Gastroesophageal sphincter (tissue), 4 donors: ENCODE measurements at regions not wholly inside any gene's neighbourhood (a gene's known extent, or its start where the extent isn't known, plus 50 kb on each side); places are given as distances from the start of the nearest gene placed in this dataset.

Experiments
- ATAC-seq: fragments of 150-250 bp; one replicate; pipeline ENCODE4 v1.9.1; 2016; ENCODE audit warnings: mild to moderate bottlenecking, moderate library complexity
- H3K27ac ChIP-seq, 4 donors: fragments of 200-600 bp; sonication (generic) in 3 of 4; 1 replicate in 3 of 4; 2 replicates in 1 of 4; pipeline ENCODE4 v1.5.1; 2016 to 2019
- H3K27me3 ChIP-seq: fragments of 200-600 bp; sonication (generic); one replicate; pipeline ENCODE4 v1.5.1; 2019
- H3K36me3 ChIP-seq, 2 donors: fragments of 200-600 bp; sonication (generic); one replicate each; pipeline ENCODE4 v1.5.1; 2019; ENCODE audit warnings: control low read depth in 1 of 2
- H3K4me1 ChIP-seq, 3 donors: fragments of 200-600 bp; sonication (generic); 1 replicate in 2 of 3; 2 replicates in 1 of 3; pipeline ENCODE4 v1.5.1; 2016 to 2019; ENCODE audit warnings: control low read depth in 2 of 3
- H3K4me3 ChIP-seq, 2 donors: fragments of 200-600 bp; sonication (generic); one replicate each; pipeline ENCODE4 v1.5.1; 2019; ENCODE audit warnings: mild to moderate bottlenecking in 1 of 2, moderate library complexity in 1 of 2
- H3K9me3 ChIP-seq, 3 donors: fragments of 200-600 bp; sonication (generic); one replicate each; pipeline ENCODE4 v1.5.1; 2017 to 2019; ENCODE audit warnings: control low read depth in 2 of 3
- EP300 ChIP-seq: sonication (generic); formaldehyde crosslinking; IDR thresholded peaks from one replicate; pipeline ENCODE4 v1.6.1; 2017; ENCODE audit warnings: antibody characterized with exemption, mild to moderate bottlenecking
- POLR2A ChIP-seq, 2 donors: fragments of 450-650 bp; IDR thresholded peaks; one replicate each; pipeline ENCODE4 v1.6.1; 2017; ENCODE audit warnings: antibody characterized with exemption in 2 of 2, mild to moderate bottlenecking in 2 of 2, moderate library complexity in 1 of 2
- POLR2AphosphoS5 ChIP-seq: sonication (generic); formaldehyde crosslinking; IDR thresholded peaks from one replicate; pipeline ENCODE4 v1.6.1; 2017; ENCODE audit warnings: antibody characterized with exemption
- WGBS, 2 donors: methylation state at CpG; one replicate each; pipeline ENCODE4 v1.1.5; 2018; ENCODE audit warnings: low coverage in 1 of 2; 5-methylcytosine and 5-hydroxymethylcytosine counted together
- TF ChIP-seq, protein P1 (sequence below), 4 experiments: fragments of 200-600 bp in 2 of 4; fragments of 450-650 bp in 2 of 4; sonication (generic) in 1 of 4; IDR thresholded peaks; one replicate each; pipeline ENCODE4 v1.5.1; 2017 to 2019; ENCODE audit warnings: antibody characterized with exemption in 4 of 4, mild to moderate bottlenecking in 2 of 4, moderate library complexity in 2 of 4

DNA sequence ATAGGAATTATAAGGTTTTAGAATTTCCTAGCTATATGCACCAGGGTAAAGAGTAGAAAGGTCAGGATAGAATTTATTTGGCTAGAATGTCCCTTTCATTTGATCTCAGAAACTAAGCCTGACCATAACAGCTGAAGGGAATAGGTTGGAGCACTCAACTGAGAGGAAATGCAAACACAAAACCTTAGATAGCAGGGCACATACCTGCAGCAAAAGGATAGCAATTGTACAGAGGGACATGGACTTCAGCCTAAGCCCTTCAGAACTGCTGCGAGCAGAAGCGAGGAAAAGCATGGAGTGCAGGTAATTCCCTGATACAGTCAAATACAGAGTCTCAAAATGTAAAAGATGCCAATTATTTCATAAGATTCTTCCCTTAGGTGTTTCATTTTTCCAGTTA is 211.0 kb upstream of the DDI1 start:
- WGBS, 2 donors, result 100% methylated on average over 2 of the region's 2 CpGs; no CpG with 5 or more reads in 1 of the 2 donors
- H3K4me1 ChIP-seq, result no peaks in the 10 kb centered on the region
- H3K9me3 ChIP-seq, result peaks cover 0 to 2% (median 0%) of the 10 kb centered on the region in 3 donors
- TF ChIP-seq, protein P1, sequence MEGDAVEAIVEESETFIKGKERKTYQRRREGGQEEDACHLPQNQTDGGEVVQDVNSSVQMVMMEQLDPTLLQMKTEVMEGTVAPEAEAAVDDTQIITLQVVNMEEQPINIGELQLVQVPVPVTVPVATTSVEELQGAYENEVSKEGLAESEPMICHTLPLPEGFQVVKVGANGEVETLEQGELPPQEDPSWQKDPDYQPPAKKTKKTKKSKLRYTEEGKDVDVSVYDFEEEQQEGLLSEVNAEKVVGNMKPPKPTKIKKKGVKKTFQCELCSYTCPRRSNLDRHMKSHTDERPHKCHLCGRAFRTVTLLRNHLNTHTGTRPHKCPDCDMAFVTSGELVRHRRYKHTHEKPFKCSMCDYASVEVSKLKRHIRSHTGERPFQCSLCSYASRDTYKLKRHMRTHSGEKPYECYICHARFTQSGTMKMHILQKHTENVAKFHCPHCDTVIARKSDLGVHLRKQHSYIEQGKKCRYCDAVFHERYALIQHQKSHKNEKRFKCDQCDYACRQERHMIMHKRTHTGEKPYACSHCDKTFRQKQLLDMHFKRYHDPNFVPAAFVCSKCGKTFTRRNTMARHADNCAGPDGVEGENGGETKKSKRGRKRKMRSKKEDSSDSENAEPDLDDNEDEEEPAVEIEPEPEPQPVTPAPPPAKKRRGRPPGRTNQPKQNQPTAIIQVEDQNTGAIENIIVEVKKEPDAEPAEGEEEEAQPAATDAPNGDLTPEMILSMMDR (IDR thresholded peaks at IDR 0.05), result no peak
- TF ChIP-seq POLR2A (IDR thresholded peaks at IDR 0.05) (no peak), POLR2AphosphoS5 (no peak), EP300 (no peak)
- no peaks in the 10 kb centered on the region for H3K27me3 ChIP-seq
- no peak overlapping the region for H3K4me3 ChIP-seq
- no peaks in the 10 kb centered on the region for H3K36me3 ChIP-seq
- no peak overlapping the region for H3K27ac ChIP-seq
- ATAC-seq, result no peak

DNA sequence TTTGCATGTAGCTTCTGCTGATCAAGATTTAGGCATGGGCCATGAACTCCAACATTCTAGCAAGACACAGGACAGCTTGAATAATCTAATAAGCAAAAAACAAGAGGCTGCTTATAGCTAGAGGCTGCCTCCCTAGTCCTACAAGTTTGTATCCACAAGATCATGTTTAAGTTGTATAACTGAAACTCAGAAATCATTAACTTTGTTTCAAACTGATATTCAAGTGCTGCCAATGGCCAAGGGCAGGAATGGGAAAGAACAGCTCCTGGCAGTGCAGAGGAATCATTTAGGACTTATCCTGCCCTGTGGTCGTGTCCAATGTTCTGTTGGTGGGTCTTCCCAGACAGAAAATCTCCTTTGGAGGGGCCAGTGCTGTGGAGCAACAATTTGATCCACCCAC is 209.6 kb upstream of the DDI1 start:
- no peak overlapping the region for H3K27ac ChIP-seq
- no peaks in the 10 kb centered on the region for H3K4me1 ChIP-seq
- peaks cover 0 to 13% (median 0%) of the 10 kb centered on the region in 3 donors for H3K9me3 ChIP-seq
- 60 to 83% methylated on average over 1 of the region's 1 CpG for WGBS, 2 donors
- no peak overlapping the region for H3K4me3 ChIP-seq
- TF ChIP-seq POLR2AphosphoS5 (no peak), EP300 (no peak), POLR2A (IDR thresholded peaks at IDR 0.05) (no peak)
- TF ChIP-seq, protein P1 (IDR thresholded peaks at IDR 0.05), result no peak
- ATAC-seq, result no peak
- no peaks in the 10 kb centered on the region for H3K36me3 ChIP-seq
- no peaks in the 10 kb centered on the region for H3K27me3 ChIP-seq

DNA sequence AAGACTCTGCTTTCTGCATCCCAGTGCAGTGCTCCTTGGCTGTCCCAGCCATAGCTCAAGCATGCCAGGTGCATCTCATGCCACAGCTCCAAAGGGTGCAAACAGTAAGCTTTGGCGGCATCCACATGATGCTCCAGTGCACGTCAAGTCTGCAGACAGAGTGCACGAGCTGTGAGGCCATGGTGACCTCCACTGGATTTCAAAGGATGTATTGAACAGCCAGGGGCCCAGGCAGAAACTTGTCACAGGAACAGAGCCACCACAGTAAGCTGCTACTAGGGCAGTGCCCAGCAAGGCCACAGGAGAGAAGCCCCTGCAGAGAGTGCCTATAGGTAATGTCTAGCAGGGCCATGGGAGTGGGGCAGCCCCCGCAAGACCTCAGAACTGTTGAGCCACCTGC is 206.8 kb upstream of the DDI1 start:
- Histone ChIP-seq H3K4me3 (no peak overlapping the region), H3K36me3 (no peaks in the 10 kb centered on the region), H3K9me3 (peaks cover 0 to 33% (median 0%) of the 10 kb centered on the region in 3 donors), H3K27me3 (no peaks in the 10 kb centered on the region), H3K4me1 (no peaks in the 10 kb centered on the region), H3K27ac (no peak overlapping the region)
- WGBS, 2 donors, result no CpG with 5 or more reads among the region's 4 CpGs
- ATAC-seq, result no peak
- TF ChIP-seq POLR2A (IDR thresholded peaks at IDR 0.05) (no peak), POLR2AphosphoS5 (no peak), EP300 (no peak)
- TF ChIP-seq, protein P1 (IDR thresholded peaks at IDR 0.05), result no peak

DNA sequence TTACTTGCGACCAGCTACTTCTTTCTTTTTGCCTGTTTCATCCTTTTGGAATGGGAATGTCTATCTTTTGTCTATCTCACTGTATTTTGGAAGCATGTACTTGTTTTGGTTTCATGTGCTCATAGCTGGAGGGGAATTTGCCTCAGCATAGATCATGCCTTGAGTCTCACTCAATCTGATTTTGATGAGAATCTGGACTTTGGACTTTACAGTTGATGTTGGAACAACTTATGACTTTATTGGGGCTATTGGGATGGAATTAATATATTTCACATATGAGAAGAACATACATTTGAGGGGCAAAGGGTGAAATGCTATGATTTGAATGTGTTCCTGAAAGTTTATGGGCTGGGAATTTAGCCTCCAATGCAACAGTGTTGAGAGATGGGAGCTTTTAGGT is 206.2 kb upstream of the DDI1 start:
- TF ChIP-seq POLR2AphosphoS5, result no peak
- TF ChIP-seq POLR2A (IDR thresholded peaks at IDR 0.05), result no peak
- no peak for TF ChIP-seq EP300
- TF ChIP-seq, protein P1 (IDR thresholded peaks at IDR 0.05), result no peak
- Histone ChIP-seq H3K27ac (no peak overlapping the region), H3K27me3 (no peaks in the 10 kb centered on the region), H3K36me3 (no peaks in the 10 kb centered on the region), H3K4me1 (no peaks in the 10 kb centered on the region), H3K4me3 (no peak overlapping the region), H3K9me3 (peaks cover 0 to 33% (median 0%) of the 10 kb centered on the region in 3 donors)
- 47% methylated on average over 1 of the region's 1 CpG; no CpG with 5 or more reads in 1 of the 2 donors for WGBS, 2 donors
- ATAC-seq, result no peak

DNA sequence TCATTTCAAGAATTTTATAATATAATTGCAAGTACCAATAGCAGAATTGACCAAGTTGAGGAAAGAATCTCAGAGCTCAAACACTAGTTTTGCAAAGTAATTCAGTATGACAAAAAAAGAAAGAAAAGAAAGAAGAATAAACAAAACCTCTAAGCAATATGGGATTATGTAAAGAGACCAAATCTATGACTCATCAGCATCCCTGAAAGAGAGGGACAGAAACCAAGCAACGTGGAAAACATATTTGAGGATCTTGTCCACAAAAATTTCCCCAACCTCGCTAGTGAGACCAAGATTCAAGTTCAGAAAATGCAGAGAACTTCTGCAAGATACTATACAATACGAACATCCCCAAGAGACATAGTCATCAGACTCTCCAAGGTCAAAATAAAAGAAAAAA is 203.7 kb upstream of the DDI1 start:
- Histone ChIP-seq H3K27ac (no peak overlapping the region), H3K27me3 (no peaks in the 10 kb centered on the region), H3K36me3 (no peaks in the 10 kb centered on the region), H3K9me3 (peaks cover 0 to 33% (median 0%) of the 10 kb centered on the region in 3 donors), H3K4me3 (no peak overlapping the region), H3K4me1 (no peaks in the 10 kb centered on the region)
- TF ChIP-seq, protein P1 (IDR thresholded peaks at IDR 0.05), result no peak
- TF ChIP-seq POLR2AphosphoS5 (no peak), POLR2A (IDR thresholded peaks at IDR 0.05) (no peak), EP300 (no peak)
- WGBS, 2 donors, result 94 to 100% methylated on average over 2 to 3 of the region's 3 CpGs
- ATAC-seq, result no peak
